ENCODE measurements at regions not wholly inside any gene's neighbourhood (a gene's known extent, or its start where the extent isn't known, plus 50 kb on each side); places are given as distances from the start of the nearest gene placed in this dataset.

- no peaks in the 10 kb centered on the region for H3K9me3 Mint-ChIP-seq
- no peak overlapping the region for H3K27ac Mint-ChIP-seq
- ATAC-seq (replicated peaks) = no peak
- peaks cover 7% of the 10 kb centered on the region for H3K4me1 Mint-ChIP-seq
- no peaks in the 10 kb centered on the region for H3K27me3 Mint-ChIP-seq
- H3K36me3 Mint-ChIP-seq (ENCODE audit: low read depth) = no peaks in the 10 kb centered on the region
- H3K4me3 Mint-ChIP-seq = no peak overlapping the region
Measured at GRCh38 chrX:39169976-39170375, 368.7 kb downstream of the MID1IP1 start.

GRCh38 chrX:39170464-39170863 lies 369.2 kb downstream of the MID1IP1 start:
- ATAC-seq (replicated peaks) = no peak
- no peaks in the 10 kb centered on the region for H3K36me3 Mint-ChIP-seq (ENCODE audit: low read depth)
- no peaks in the 10 kb centered on the region for H3K27me3 Mint-ChIP-seq
- no peak overlapping the region for H3K27ac Mint-ChIP-seq
- H3K9me3 Mint-ChIP-seq = no peaks in the 10 kb centered on the region
- peaks cover 7% of the 10 kb centered on the region for H3K4me1 Mint-ChIP-seq
- no peak overlapping the region for H3K4me3 Mint-ChIP-seq

GRCh38 chrX:39171686-39172085 lies 370.4 kb downstream of the MID1IP1 start:
- Mint-ChIP-seq H3K4me3 (no peak overlapping the region), H3K36me3 (ENCODE audit: low read depth) (no peaks in the 10 kb centered on the region), H3K27me3 (no peaks in the 10 kb centered on the region), H3K27ac (no peak overlapping the region), H3K9me3 (no peaks in the 10 kb centered on the region), H3K4me1 (peaks cover 3% of the 10 kb centered on the region)
- ATAC-seq (replicated peaks) = no peak

- Mint-ChIP-seq H3K27me3 (no peaks in the 10 kb centered on the region), H3K4me1 (peaks cover 11% of the 10 kb centered on the region), H3K9me3 (no peaks in the 10 kb centered on the region), H3K27ac (peak overlapping the region; percentile 79), H3K36me3 (ENCODE audit: low read depth) (no peaks in the 10 kb centered on the region), H3K4me3 (peak overlapping the region; percentile 63)
- ATAC-seq (replicated peaks) = no peak
Measured at GRCh38 chrX:39174241-39174771, 373.0 kb downstream of the MID1IP1 start.

- Mint-ChIP-seq H3K4me3 (peak overlapping the region; percentile 63), H3K9me3 (no peaks in the 10 kb centered on the region), H3K4me1 (peaks cover 11% of the 10 kb centered on the region), H3K27ac (peak overlapping the region; percentile 79), H3K36me3 (ENCODE audit: low read depth) (no peaks in the 10 kb centered on the region), H3K27me3 (no peaks in the 10 kb centered on the region)
- peak; percentile 82 for ATAC-seq (replicated peaks)
Measured at GRCh38 chrX:39174772-39175417, 373.6 kb downstream of the MID1IP1 start.

GRCh38 chrX:39175418-39176057 lies 374.3 kb downstream of the MID1IP1 start:
- Mint-ChIP-seq H3K9me3 (no peaks in the 10 kb centered on the region), H3K27me3 (no peaks in the 10 kb centered on the region), H3K36me3 (ENCODE audit: low read depth) (no peaks in the 10 kb centered on the region), H3K4me3 (peak overlapping the region; percentile 63), H3K4me1 (peaks cover 11% of the 10 kb centered on the region), H3K27ac (peak overlapping the region; percentile 79)
- ATAC-seq (replicated peaks) = no peak

GRCh38 chrX:39176105-39176504 lies 374.8 kb downstream of the MID1IP1 start:
- H3K9me3 Mint-ChIP-seq = no peaks in the 10 kb centered on the region
- no peaks in the 10 kb centered on the region for H3K27me3 Mint-ChIP-seq
- no peak overlapping the region for H3K27ac Mint-ChIP-seq
- ATAC-seq (replicated peaks) = no peak
- no peaks in the 10 kb centered on the region for H3K36me3 Mint-ChIP-seq (ENCODE audit: low read depth)
- H3K4me3 Mint-ChIP-seq = no peak overlapping the region
- H3K4me1 Mint-ChIP-seq = peaks cover 11% of the 10 kb centered on the region

GRCh38 chrX:39189431-39189830 lies 388.2 kb downstream of the MID1IP1 start:
- Mint-ChIP-seq H3K4me1 (no peaks in the 10 kb centered on the region), H3K4me3 (no peak overlapping the region), H3K27ac (no peak overlapping the region), H3K9me3 (peaks cover 4% of the 10 kb centered on the region), H3K36me3 (ENCODE audit: low read depth) (no peaks in the 10 kb centered on the region), H3K27me3 (no peaks in the 10 kb centered on the region)
- no peak for ATAC-seq (replicated peaks)

- Mint-ChIP-seq H3K9me3 (no peaks in the 10 kb centered on the region), H3K4me3 (no peak overlapping the region), H3K27ac (no peak overlapping the region), H3K36me3 (ENCODE audit: low read depth) (no peaks in the 10 kb centered on the region), H3K4me1 (peaks cover 12% of the 10 kb centered on the region), H3K27me3 (no peaks in the 10 kb centered on the region)
- ATAC-seq (replicated peaks) = no peak
Measured at GRCh38 chrX:39194673-39195072, 393.4 kb downstream of the MID1IP1 start.

GRCh38 chrX:39195156-39195555 lies 393.9 kb downstream of the MID1IP1 start:
- Mint-ChIP-seq H3K4me3 (peak overlapping the region; percentile 68), H3K36me3 (ENCODE audit: low read depth) (no peaks in the 10 kb centered on the region), H3K27ac (no peak overlapping the region), H3K27me3 (no peaks in the 10 kb centered on the region), H3K9me3 (no peaks in the 10 kb centered on the region), H3K4me1 (peaks cover 16% of the 10 kb centered on the region)
- ATAC-seq (replicated peaks) = no peak

GRCh38 chrX:39196192-39197102 lies 395.2 kb downstream of the MID1IP1 start:
- Mint-ChIP-seq H3K4me3 (peak overlapping the region; percentile 68), H3K4me1 (peaks cover 21% of the 10 kb centered on the region), H3K36me3 (ENCODE audit: low read depth) (no peaks in the 10 kb centered on the region), H3K27ac (peak overlapping the region; percentile 88), H3K9me3 (no peaks in the 10 kb centered on the region), H3K27me3 (no peaks in the 10 kb centered on the region)
- ATAC-seq (replicated peaks) = peak; percentile 95

- Mint-ChIP-seq H3K4me3 (no peak overlapping the region), H3K36me3 (ENCODE audit: low read depth) (no peaks in the 10 kb centered on the region), H3K27ac (no peak overlapping the region), H3K4me1 (peaks cover 26% of the 10 kb centered on the region), H3K27me3 (no peaks in the 10 kb centered on the region), H3K9me3 (no peaks in the 10 kb centered on the region)
- no peak for ATAC-seq (replicated peaks)
Measured at GRCh38 chrX:39199429-39199828, 398.2 kb downstream of the MID1IP1 start.

- no peaks in the 10 kb centered on the region for H3K36me3 Mint-ChIP-seq (ENCODE audit: low read depth)
- H3K9me3 Mint-ChIP-seq = no peaks in the 10 kb centered on the region
- no peak overlapping the region for H3K4me3 Mint-ChIP-seq
- H3K27ac Mint-ChIP-seq = peak overlapping the region; percentile 47
- no peaks in the 10 kb centered on the region for H3K27me3 Mint-ChIP-seq
- H3K4me1 Mint-ChIP-seq = peaks cover 38% of the 10 kb centered on the region
- peak; percentile 24 for ATAC-seq (replicated peaks)
Measured at GRCh38 chrX:39201305-39201990, 400.2 kb downstream of the MID1IP1 start.

GRCh38 chrX:39202641-39203040 lies 401.4 kb downstream of the MID1IP1 start:
- Mint-ChIP-seq H3K4me1 (peaks cover 30% of the 10 kb centered on the region), H3K4me3 (no peak overlapping the region), H3K36me3 (ENCODE audit: low read depth) (no peaks in the 10 kb centered on the region), H3K27me3 (no peaks in the 10 kb centered on the region), H3K9me3 (no peaks in the 10 kb centered on the region), H3K27ac (no peak overlapping the region)
- ATAC-seq (replicated peaks) = no peak
